ENCODE measurements at regions not wholly inside any gene's neighbourhood (a gene's known extent, or its start where the extent isn't known, plus 50 kb on each side); places are given as distances from the start of the nearest gene placed in this dataset.

- TF ChIP-seq CTCF (IDR thresholded peaks at IDR 0.05; ENCODE audit: low read depth, low read length, poor library complexity, severe bottlenecking) = no peak
- no peak for TF ChIP-seq EZH2phosphoT487 (IDR thresholded peaks at IDR 0.05; ENCODE audit: borderline replicate concordance, low read length)
Measured at GRCh38 chr3:193134856-193135255, 106.2 kb upstream of the PLAAT1 start.
